ENCODE measurements at regions not wholly inside any gene's neighbourhood (a gene's known extent, or its start where the extent isn't known, plus 50 kb on each side); places are given as distances from the start of the nearest gene placed in this dataset.

GRCh38 chr3:120838441-120839091, 69.4 kb upstream of the STXBP5L start:
- in situ Hi-C loops (cut with MboI; ENCODE audit: low pct_unique_long_range_greater_than_20kb in 2 of 9, low sequenced_read_pairs in 9 of 9, unreplicated experiment in 9 of 9): no loop called here
- Histone ChIP-seq H3K4me3 (no peak overlapping the region), H3K4me1 (replicated peaks in 1 of 2) (no peaks in the 10 kb centered on the region), H3K27ac (no peak overlapping the region)
- no peak for ATAC-seq (replicated peaks in 6 of 8)
- WGBS, 10 experiments: 22 to 100% (median 63%) methylated on average over 1 to 3 of the region's 3 CpGs; no CpG with 5 or more reads in 1 of the 10 experiments

DNA sequence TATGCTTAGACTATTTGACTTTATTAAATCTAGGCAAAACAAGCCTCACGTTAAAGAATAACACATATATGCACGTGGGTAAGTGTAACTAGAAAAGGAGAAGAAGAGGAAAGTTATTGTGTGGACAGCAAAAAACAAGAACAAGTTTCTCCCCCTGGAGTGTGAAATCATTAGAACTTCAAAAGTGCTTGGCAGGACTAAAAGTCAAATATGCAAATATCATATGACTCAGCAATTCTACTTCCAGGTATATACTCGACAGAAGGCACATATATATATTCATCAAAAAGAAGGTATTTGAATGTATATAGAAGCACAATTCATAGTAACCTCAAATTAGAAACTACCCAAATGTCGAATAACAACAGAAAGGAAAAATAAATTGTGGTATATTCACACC, 68.9 kb upstream of the STXBP5L start:
- WGBS, 10 experiments: 0 to 69% (median 47%) methylated on average over 2 to 4 of the region's 4 CpGs
- Histone ChIP-seq H3K4me3 (no peak overlapping the region), H3K4me1 (replicated peaks in 1 of 2) (no peaks in the 10 kb centered on the region), H3K27ac (no peak overlapping the region)
- ATAC-seq (replicated peaks in 6 of 8): no peak
- in situ Hi-C loops (cut with MboI; ENCODE audit: low pct_unique_long_range_greater_than_20kb in 2 of 9, low sequenced_read_pairs in 9 of 9, unreplicated experiment in 9 of 9): no loop called here

DNA sequence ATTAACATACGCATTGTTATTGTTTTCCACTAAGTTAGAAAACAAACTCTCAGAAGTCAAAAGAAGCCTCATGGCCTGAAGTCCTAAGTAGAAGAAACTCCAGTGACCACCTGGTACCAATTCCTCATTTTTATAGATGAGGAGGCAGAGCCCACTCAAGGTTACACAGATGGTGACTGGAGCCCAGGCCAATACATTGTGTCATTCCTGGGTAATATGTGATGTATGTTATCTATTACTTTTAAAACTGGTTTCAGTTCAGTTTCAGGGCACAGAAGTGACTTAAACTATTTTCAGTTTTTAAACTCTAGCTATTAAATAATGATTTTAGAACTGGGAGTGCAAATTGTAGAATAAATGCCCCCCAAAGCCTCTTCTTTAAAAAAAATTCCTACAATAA, 66.7 kb upstream of the STXBP5L start:
- no peak for ATAC-seq (replicated peaks in 6 of 8)
- no peaks in the 10 kb centered on the region for H3K4me1 ChIP-seq (replicated peaks in 1 of 2)
- 29 to 100% (median 100%) methylated on average over 1 of the region's 1 CpG; no CpG with 5 or more reads in 2 of the 10 experiments for WGBS, 10 experiments
- H3K27ac ChIP-seq: no peak overlapping the region
- H3K4me3 ChIP-seq: no peak overlapping the region
- in situ Hi-C loops (cut with MboI; ENCODE audit: low pct_unique_long_range_greater_than_20kb in 2 of 9, low sequenced_read_pairs in 9 of 9, unreplicated experiment in 9 of 9): no loop called here

DNA sequence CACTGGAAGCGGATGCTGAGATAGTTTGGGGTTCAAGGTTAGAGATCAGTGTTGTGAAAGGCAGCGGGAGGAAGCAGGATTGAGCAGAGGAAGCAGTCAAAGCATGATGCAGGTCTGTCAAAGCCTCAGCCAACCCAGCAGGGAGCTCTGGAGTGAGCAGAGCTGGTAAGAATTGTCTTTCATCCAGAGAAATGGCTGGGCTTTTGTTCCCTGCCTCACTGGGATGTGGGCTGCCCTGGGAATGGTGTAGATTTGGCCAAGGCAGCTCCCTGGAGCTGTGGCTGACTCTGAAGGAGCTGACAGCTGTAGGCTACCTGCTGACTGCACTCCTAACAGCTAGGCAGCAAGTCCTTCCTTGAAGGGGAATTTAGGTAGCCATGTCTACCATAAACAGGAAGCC, 61.9 kb upstream of the STXBP5L start:
- in situ Hi-C loops (cut with MboI; ENCODE audit: low pct_unique_long_range_greater_than_20kb in 2 of 9, low sequenced_read_pairs in 9 of 9, unreplicated experiment in 9 of 9): no loop called here
- no peak overlapping the region for H3K4me3 ChIP-seq
- no peaks in the 10 kb centered on the region for H3K4me1 ChIP-seq (replicated peaks in 1 of 2)
- ATAC-seq (replicated peaks in 6 of 8): no peak
- H3K27ac ChIP-seq: no peak overlapping the region
- 0 to 68% (median 36%) methylated on average over 1 to 2 of the region's 2 CpGs; no CpG with 5 or more reads in 2 of the 10 experiments for WGBS, 10 experiments

GRCh38 chr3:120848503-120848902, 59.5 kb upstream of the STXBP5L start:
- 63 to 100% (median 90%) methylated on average over 1 to 2 of the region's 2 CpGs for WGBS, 10 experiments
- in situ Hi-C loops (cut with MboI; ENCODE audit: low pct_unique_long_range_greater_than_20kb in 2 of 9, low sequenced_read_pairs in 9 of 9, unreplicated experiment in 9 of 9): no loop called here
- Histone ChIP-seq H3K4me3 (no peak overlapping the region), H3K27ac (no peak overlapping the region), H3K4me1 (replicated peaks in 1 of 2) (no peaks in the 10 kb centered on the region)
- no peak for ATAC-seq (replicated peaks in 6 of 8)

- ATAC-seq (replicated peaks in 6 of 8): peak in 1 of 8 experiments; percentile 21
- H3K4me3 ChIP-seq: no peak overlapping the region
- WGBS, 10 experiments: 27 to 95% (median 62%) methylated on average over 1 to 6 of the region's 6 CpGs; no CpG with 5 or more reads in 2 of the 10 experiments
- in situ Hi-C loops (cut with MboI; ENCODE audit: low pct_unique_long_range_greater_than_20kb in 2 of 9, low sequenced_read_pairs in 9 of 9, unreplicated experiment in 9 of 9): no loop called here
- no peak overlapping the region for H3K27ac ChIP-seq
- no peaks in the 10 kb centered on the region for H3K4me1 ChIP-seq (replicated peaks in 1 of 2)
These were observed 57.4 kb upstream of the STXBP5L start for GRCh38 chr3:120850381-120851295.

DNA sequence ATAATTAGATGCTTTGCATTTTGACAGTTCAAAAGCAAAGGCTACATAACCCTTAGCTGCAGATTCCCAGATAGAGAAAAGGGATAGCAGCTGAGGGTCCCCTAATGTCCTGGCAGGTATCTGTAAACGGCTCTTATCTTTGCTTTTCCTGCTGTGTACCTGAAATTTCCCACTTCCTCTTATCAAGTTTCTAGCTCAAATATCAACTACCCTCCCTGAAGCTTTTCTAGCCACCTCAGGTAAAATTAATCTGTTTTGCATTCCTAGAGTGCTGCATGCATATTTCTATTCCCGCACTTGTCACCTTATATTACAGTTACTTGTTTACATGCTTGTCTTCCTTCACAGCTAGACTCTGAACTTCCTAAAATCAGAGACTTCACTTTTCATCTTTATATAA, 55.6 kb upstream of the STXBP5L start:
- no peak overlapping the region for H3K27ac ChIP-seq
- 43 to 100% (median 90%) methylated on average over 1 to 2 of the region's 2 CpGs; no CpG with 5 or more reads in 1 of the 10 experiments for WGBS, 10 experiments
- no peaks in the 10 kb centered on the region for H3K4me1 ChIP-seq (replicated peaks in 1 of 2)
- ATAC-seq (replicated peaks in 6 of 8): no peak
- H3K4me3 ChIP-seq: no peak overlapping the region
- in situ Hi-C loops (cut with MboI; ENCODE audit: low pct_unique_long_range_greater_than_20kb in 2 of 9, low sequenced_read_pairs in 9 of 9, unreplicated experiment in 9 of 9): no loop called here

- H3K4me3 ChIP-seq: no peak overlapping the region
- H3K4me1 ChIP-seq (replicated peaks in 1 of 2): no peaks in the 10 kb centered on the region
- ATAC-seq (replicated peaks in 6 of 8): no peak
- no peak overlapping the region for H3K27ac ChIP-seq
- 76 to 100% (median 92%) methylated on average over 1 to 9 of the region's 9 CpGs; no CpG with 5 or more reads in 1 of the 10 experiments for WGBS, 10 experiments
- in situ Hi-C loops (cut with MboI; ENCODE audit: low pct_unique_long_range_greater_than_20kb in 2 of 9, low sequenced_read_pairs in 9 of 9, unreplicated experiment in 9 of 9): no loop called here
These were observed 54.6 kb upstream of the STXBP5L start for GRCh38 chr3:120853416-120853815.

- Histone ChIP-seq H3K4me3 (no peak overlapping the region), H3K27ac (no peak overlapping the region), H3K4me1 (replicated peaks in 1 of 2) (no peaks in the 10 kb centered on the region)
- WGBS, 10 experiments: 0 to 100% (median 57%) methylated on average over 1 to 3 of the region's 3 CpGs; no CpG with 5 or more reads in 4 of the 10 experiments
- in situ Hi-C loops (cut with MboI; ENCODE audit: low pct_unique_long_range_greater_than_20kb in 2 of 9, low sequenced_read_pairs in 9 of 9, unreplicated experiment in 9 of 9): no loop called here
- peak in 1 of 8 experiments; percentile 31 for ATAC-seq (replicated peaks in 6 of 8)
These were observed 53.0 kb upstream of the STXBP5L start for GRCh38 chr3:120854908-120855526.

DNA sequence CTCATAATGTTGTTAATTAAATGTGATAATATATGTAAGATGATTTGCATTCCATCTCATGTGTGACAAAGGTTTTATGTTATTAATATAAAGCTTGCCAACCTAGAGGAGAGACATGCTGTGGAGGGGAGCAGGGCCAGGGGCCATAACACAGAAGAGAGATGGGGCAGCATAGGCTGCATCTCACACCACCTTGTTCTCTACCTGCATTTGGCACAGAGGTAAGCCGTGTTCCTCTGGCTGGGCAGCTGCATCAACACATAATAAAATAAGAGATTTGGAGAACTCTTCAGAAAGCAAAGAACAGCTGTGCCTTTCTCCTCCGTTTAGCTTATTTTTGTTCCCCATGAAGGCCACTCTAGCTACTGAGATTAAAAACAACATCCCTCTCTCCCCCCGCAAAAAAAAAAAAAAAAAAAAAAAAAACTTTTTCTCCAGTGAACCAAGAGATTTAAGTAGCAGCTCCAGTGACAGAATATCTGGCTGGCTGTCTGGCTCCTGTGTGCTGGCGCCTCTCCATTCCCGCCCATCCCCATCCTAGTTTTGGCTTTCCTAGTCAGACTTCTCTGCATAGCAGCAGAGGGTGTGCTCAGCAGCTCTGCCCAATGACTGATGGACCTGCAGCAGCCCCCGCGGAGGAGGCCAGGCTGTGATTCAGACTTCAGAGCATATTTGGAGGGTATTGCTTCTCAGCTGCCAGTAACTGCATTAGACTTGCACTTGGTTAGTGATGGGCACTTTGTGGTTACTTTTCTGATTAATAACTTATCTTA, 52.2 kb upstream of the STXBP5L start:
- Histone ChIP-seq H3K4me3 (no peak overlapping the region), H3K27ac (no peak overlapping the region), H3K4me1 (replicated peaks in 1 of 2) (no peaks in the 10 kb centered on the region)
- 0 to 73% (median 44%) methylated on average over 2 to 6 of the region's 7 CpGs; no CpG with 5 or more reads in 1 of the 10 experiments for WGBS, 10 experiments
- ATAC-seq (replicated peaks in 6 of 8): peak in 4 of 8 experiments; percentile 68 to 100 (median 90)
- in situ Hi-C loops (cut with MboI; ENCODE audit: low pct_unique_long_range_greater_than_20kb in 2 of 9, low sequenced_read_pairs in 9 of 9, unreplicated experiment in 9 of 9): no loop called here

Data from motor neuron (in vitro differentiated cells).